ENCODE measurements at regions not wholly inside any gene's neighbourhood (a gene's known extent, or its start where the extent isn't known, plus 50 kb on each side); places are given as distances from the start of the nearest gene placed in this dataset.

DNA sequence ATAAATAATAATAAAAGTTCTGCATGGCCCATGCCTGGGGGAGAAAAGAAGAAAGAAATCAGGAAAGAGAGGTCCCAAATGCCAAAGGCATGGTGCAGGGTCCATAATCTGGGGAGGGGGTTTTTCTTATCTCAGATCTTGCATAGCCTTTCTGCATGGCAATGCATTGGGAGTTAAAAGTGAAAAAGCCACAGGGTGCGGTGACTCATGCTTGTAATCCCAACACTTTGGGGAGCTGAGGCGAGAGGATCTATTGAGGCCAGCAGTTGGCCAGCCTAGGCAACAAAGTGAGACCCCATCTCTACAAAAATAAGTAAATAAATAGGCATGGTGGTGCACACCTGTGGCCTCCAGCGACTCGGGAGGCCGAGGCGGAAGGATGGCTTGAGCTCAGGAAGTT lies 76.8 kb upstream of the GATA2 start:
- TF ChIP-seq EZH2 (IDR thresholded peaks at IDR 0.05; ENCODE audit: low read depth) = no peak
- no peak for TF ChIP-seq CTCF (conservative IDR thresholded peaks at IDR 0.05)
- Histone ChIP-seq H3K79me2 (ENCODE audit: low read depth) (no peaks in the 10 kb centered on the region), H3K27me3 (ENCODE audit: insufficient read depth, low read depth) (no peaks in the 10 kb centered on the region), H3K4me2 (no peak overlapping the region), H3K9me3 (ENCODE audit: insufficient read depth, low read depth) (no peaks in the 10 kb centered on the region), H3K9me2 (ENCODE audit: insufficient read depth) (no peaks in the 10 kb centered on the region), H3K4me3 (no peak overlapping the region), H2AFZ (no peak overlapping the region), H3K36me3 (ENCODE audit: low read depth) (no peaks in the 10 kb centered on the region), H4K20me1 (ENCODE audit: insufficient read depth) (no peaks in the 10 kb centered on the region), H3F3A (ENCODE audit: insufficient read depth, low read depth) (no peaks in the 10 kb centered on the region), H3K4me1 (replicated peaks; ENCODE audit: insufficient read depth) (no peaks in the 10 kb centered on the region), H3K27ac (no peak overlapping the region)
- no peak for DNase-seq
- intact Hi-C loops (cut with micrococcal nuclease; ENCODE audit: unreplicated experiment) = no loop called here
- BruUV-seq (replicated peaks) = no TSS peak
- CTCF ChIA-PET = no interaction called here
- POLR2A ChIA-PET (ENCODE audit: unreplicated experiment) = no interaction called here

DNA sequence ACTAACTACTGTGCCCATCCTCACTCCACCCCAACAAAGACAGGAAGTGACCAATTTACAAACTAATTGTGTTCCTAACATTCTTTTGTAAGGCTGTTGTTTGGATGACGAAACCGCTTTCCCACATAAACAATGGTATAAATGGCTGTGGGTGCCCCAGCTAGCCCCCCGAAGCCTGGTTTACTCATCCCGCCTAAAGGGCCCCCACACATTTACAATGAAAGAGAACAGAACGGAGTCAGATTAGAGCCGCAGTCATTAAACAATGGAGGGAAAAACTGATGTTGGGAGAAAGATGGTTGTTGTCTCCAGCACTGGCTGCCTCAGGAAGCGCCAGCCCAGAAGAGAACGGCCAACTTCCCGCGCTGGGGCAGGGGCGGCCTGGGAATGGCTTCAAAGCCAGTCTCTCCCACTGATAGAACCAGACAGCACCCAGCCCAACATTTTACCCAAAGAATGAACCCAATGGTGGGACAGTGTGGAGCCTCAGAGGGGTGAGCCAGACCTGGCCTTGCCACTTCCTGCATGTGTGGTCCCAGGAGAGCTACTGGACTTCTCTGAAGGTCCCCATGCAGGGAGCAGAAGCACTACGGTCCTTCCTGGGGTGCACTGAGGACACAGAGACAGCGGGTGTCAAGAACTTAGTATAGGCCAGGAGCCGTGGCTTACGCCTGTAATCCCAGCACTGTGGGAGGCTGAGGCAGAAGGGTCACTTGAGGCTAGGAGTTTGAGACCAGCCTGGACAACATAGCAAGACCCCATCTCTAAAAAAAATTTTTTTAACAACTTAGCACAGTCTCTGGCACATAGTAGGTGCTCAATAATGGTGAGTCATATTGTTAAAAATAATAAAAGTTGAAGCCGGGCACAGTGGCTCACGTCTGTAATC lies 75.8 kb upstream of the GATA2 start:
- H3K79me2 ChIP-seq (ENCODE audit: low read depth) = no peaks in the 10 kb centered on the region

GRCh38 chr3:128567705-128568356 lies 74.8 kb upstream of the GATA2 start:
- Histone ChIP-seq H3K79me2 (ENCODE audit: low read depth) (no peaks in the 10 kb centered on the region), H3K9me3 (ENCODE audit: insufficient read depth, low read depth) (no peaks in the 10 kb centered on the region), H3F3A (ENCODE audit: insufficient read depth, low read depth) (no peaks in the 10 kb centered on the region), H3K4me1 (replicated peaks; ENCODE audit: insufficient read depth) (no peaks in the 10 kb centered on the region), H2AFZ (no peak overlapping the region), H4K20me1 (ENCODE audit: insufficient read depth) (no peaks in the 10 kb centered on the region), H3K9me2 (ENCODE audit: insufficient read depth) (no peaks in the 10 kb centered on the region), H3K4me2 (no peak overlapping the region), H3K27me3 (ENCODE audit: insufficient read depth, low read depth) (no peaks in the 10 kb centered on the region), H3K4me3 (no peak overlapping the region), H3K27ac (no peak overlapping the region), H3K36me3 (ENCODE audit: low read depth) (no peaks in the 10 kb centered on the region)
- CTCF ChIA-PET = interaction anchor here (0.7 kb wide), 1 partner anchor 1014 kb away, joined by 6 read pairs; no protein-coding TSS in a partner anchor
- intact Hi-C loops (cut with micrococcal nuclease; ENCODE audit: unreplicated experiment) = no loop called here
- TF ChIP-seq CTCF (conservative IDR thresholded peaks at IDR 0.05) = no peak
- POLR2A ChIA-PET (ENCODE audit: unreplicated experiment) = no interaction called here
- no peak for DNase-seq
- no TSS peak for BruUV-seq (replicated peaks)

More for the DNA sequence above, 75.8 kb upstream of the GATA2 start:
- Histone ChIP-seq H3K27ac (no peak overlapping the region), H3F3A (ENCODE audit: insufficient read depth, low read depth) (no peaks in the 10 kb centered on the region), H3K36me3 (ENCODE audit: low read depth) (no peaks in the 10 kb centered on the region), H3K9me3 (ENCODE audit: insufficient read depth, low read depth) (no peaks in the 10 kb centered on the region), H2AFZ (no peak overlapping the region), H3K4me1 (replicated peaks; ENCODE audit: insufficient read depth) (no peaks in the 10 kb centered on the region), H3K27me3 (ENCODE audit: insufficient read depth, low read depth) (no peaks in the 10 kb centered on the region), H4K20me1 (ENCODE audit: insufficient read depth) (no peaks in the 10 kb centered on the region), H3K9me2 (ENCODE audit: insufficient read depth) (no peaks in the 10 kb centered on the region), H3K4me3 (no peak overlapping the region), H3K4me2 (no peak overlapping the region)
- no peak for DNase-seq
- no peak for TF ChIP-seq EZH2 (IDR thresholded peaks at IDR 0.05; ENCODE audit: low read depth)
- no peak for TF ChIP-seq CTCF (conservative IDR thresholded peaks at IDR 0.05)
- intact Hi-C loops (cut with micrococcal nuclease; ENCODE audit: unreplicated experiment) = no loop called here
- BruUV-seq (replicated peaks) = no TSS peak
- ChIA-PET CTCF (interaction anchor here (0.7 kb wide), 1 partner anchor 1015 kb away, joined by 6 read pairs; no protein-coding TSS in a partner anchor), POLR2A (ENCODE audit: unreplicated experiment) (no interaction called here)

Data from PC-9 (cell line).